Activated T-cell treated with anti-CD3 and anti-CD28 coated beads, Interleukin-2, amount 50 U/mL, for 4 hours (primary cell): ENCODE measurements at regions not wholly inside any gene's neighbourhood (a gene's known extent, or its start where the extent isn't known, plus 50 kb on each side); places are given as distances from the start of the nearest gene placed in this dataset.
A peak's percentile ranks its signal among the peaks of the same experiment; 100 is the strongest.

Experiments
- ATAC-seq, 2 donors: fragments of 200-7000 bp; cut with Tn5 transposase; one replicate each; pipeline ENCODE4 v1.10.0; 2021
- DNase-seq: peaks from one replicate; pipeline ENCODE4 v3.0.0-alpha.2; 2020
- H3K27me3 Mint-ChIP-seq: one replicate; pipeline ENCODE4 v1.8.0; 2021; ENCODE audit warnings: low read depth, mixed read lengths
- H3K36me3 Mint-ChIP-seq: one replicate; pipeline ENCODE4 v1.8.0; 2022; ENCODE audit warnings: mixed read lengths; ENCODE audit not compliant: insufficient read depth
- H3K4me1 Mint-ChIP-seq: one replicate; pipeline ENCODE4 v1.8.0; 2021; ENCODE audit warnings: low read depth, mixed read lengths
- H3K4me3 Mint-ChIP-seq: one replicate; pipeline ENCODE4 v1.8.0; 2021; ENCODE audit warnings: mild to moderate bottlenecking, moderate library complexity, mixed read lengths
- H3K9me3 Mint-ChIP-seq: one replicate; pipeline ENCODE4 v1.8.0; 2021; ENCODE audit warnings: mixed read lengths

DNA sequence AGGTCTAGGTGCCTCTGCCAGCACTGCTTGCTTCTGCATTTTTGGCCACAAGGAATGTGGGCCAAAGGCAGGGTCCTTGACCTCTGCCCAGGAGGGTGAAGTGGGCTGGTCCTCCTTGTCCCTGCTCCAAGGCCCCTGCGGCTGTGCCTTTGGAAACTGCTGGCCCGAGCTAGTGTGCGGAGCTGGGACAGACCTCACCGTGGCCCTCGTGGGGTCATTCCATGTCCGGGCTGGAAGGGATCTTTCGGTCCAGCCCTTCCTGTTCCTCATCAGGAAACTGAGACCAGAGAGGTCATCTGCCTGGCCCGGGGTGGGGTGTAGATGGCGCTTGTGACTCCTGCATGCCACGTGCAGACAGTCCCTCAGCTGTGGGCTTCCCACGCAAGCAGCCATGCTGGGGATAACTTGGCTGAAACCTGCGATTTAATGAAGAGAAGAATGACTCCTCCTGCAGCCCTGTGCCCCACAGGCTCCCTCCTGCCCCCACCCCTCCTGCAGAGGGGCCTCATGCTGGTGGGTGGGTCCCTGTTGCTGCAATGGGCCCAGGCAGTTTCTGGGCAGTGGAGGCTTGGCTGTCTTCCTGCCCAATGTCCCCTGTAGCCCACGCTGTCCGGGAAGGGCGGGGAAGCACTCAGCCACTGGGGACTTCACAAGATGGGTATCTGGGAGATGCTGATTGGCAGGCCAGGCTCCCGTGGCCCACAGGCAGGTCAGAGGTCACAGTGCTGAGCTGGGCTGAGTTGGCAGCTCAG, 245.2 kb downstream of the SEC14L1 start:
- H3K4me1 Mint-ChIP-seq = peaks cover 84% of the 10 kb centered on the region
- no peaks in the 10 kb centered on the region for H3K36me3 Mint-ChIP-seq
- H3K27me3 Mint-ChIP-seq = no peaks in the 10 kb centered on the region
- DNase-seq (no peak), ATAC-seq (no peak)
- H3K9me3 Mint-ChIP-seq = no peaks in the 10 kb centered on the region
- H3K4me3 Mint-ChIP-seq = no peak overlapping the region

DNA sequence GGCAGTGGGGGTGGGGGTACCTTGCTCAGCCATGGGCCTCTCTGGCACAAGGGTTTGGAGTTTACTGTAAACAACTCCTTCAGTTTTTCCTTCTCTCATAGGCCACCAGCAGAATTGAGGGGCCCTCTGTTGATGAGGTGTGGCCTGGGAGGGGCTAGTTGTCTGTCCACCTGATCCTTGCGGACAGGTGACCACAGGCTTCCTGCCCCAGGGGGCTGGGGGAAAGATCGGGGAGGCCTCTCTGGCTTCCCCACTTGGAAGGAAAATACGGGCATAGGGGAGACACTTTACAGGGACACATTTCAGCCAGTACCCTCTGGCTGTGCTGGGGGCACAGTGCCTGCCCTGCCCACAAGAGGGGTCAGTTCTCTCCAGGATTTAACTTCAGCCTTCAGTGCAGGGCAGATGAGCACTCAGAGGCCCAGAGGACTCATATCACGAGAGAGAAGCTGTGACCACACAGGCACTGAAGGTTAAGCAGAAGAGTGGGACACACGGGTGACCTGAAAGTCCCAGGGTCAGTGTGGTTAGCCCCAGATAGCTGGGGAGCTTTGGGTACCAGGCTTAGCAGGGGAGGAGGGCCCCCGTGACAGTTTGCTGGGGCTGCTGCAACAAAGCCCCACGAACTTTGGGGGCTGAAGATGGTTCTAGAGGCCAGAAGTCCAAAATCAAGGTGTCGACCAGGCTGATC, 245.9 kb downstream of the SEC14L1 start:
- ATAC-seq = no peak
- Mint-ChIP-seq H3K36me3 (no peaks in the 10 kb centered on the region), H3K4me1 (peaks cover 84% of the 10 kb centered on the region), H3K9me3 (no peaks in the 10 kb centered on the region), H3K27me3 (no peaks in the 10 kb centered on the region), H3K4me3 (no peak overlapping the region)
- DNase-seq = no peak

DNA sequence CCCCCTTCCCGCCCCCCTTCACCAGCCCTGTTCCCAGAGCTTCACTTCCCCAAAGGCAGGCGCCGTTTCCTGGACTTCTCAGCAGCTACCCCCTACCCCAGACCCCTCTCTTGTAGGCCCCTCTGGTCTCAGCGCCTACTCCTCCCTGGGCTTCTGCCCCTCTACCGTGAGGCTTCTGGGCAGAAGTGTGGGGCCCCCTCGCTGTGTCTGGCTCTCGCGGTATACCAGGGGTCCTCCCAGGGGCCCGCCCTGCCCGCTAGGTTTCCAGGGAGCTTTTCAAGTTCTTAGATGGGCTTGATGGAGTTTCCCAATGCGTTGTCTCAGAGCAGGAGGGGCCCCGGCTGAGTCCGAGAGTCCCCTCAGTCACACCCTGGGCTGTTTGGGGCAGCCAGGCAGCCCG, 247.1 kb downstream of the SEC14L1 start:
- no peak overlapping the region for H3K4me3 Mint-ChIP-seq
- no peak for ATAC-seq
- no peaks in the 10 kb centered on the region for H3K36me3 Mint-ChIP-seq

DNA sequence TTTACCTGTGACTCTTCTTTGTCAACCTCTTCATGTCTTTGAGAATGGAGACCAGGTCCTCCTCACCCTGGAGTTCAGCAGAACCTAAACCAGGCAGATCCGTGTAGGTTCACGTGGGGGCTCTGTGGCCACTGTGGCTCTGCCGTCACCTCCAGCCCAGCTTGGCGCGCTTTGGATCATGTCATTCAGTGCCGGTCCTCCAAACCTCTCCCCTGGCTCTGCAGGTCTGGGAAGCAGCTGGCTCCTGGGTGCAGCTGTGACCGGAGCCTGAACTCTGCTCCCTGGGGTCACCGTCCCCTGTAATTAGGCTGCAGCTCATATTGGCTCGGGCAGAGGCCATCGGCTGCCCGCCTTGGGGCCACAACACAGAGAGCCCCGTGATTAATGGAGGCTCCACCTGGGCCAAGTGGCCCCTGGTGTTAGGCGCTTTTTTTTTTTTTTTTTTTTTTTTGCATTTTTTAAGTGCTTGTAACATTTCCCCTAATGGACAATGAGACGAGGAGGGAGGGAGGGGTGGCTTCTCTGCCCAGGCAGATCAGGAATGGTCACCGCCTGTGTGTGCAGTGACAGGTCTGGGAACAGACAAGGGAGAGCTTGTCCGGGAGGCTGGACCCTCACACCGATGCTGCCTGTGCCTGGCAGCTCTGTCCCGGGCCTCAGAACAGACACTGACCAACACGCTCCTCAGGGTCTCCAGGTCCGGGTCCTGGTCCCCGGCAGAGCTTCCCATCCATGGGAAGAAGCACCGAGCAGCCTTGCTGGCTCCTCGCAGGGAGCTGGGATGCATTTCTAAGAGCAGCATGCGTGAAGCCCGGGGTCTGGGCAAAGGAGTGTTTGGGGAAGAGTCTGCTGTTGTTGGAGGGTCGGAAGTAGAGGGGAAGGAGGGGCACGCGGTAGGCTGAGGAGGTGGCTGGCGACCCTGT, 247.9 kb downstream of the SEC14L1 start:
- H3K9me3 Mint-ChIP-seq = no peaks in the 10 kb centered on the region
- no peaks in the 10 kb centered on the region for H3K27me3 Mint-ChIP-seq
- H3K4me3 Mint-ChIP-seq = peak overlapping the region; percentile 81
- DNase-seq (no peak), ATAC-seq (no peak)
- H3K36me3 Mint-ChIP-seq = no peaks in the 10 kb centered on the region
- H3K4me1 Mint-ChIP-seq = peaks cover 81% of the 10 kb centered on the region

More for the DNA sequence above, 247.1 kb downstream of the SEC14L1 start:
- H3K27me3 Mint-ChIP-seq = no peaks in the 10 kb centered on the region
- H3K9me3 Mint-ChIP-seq = no peaks in the 10 kb centered on the region
- H3K4me1 Mint-ChIP-seq = peaks cover 84% of the 10 kb centered on the region
- no peak for DNase-seq

DNA sequence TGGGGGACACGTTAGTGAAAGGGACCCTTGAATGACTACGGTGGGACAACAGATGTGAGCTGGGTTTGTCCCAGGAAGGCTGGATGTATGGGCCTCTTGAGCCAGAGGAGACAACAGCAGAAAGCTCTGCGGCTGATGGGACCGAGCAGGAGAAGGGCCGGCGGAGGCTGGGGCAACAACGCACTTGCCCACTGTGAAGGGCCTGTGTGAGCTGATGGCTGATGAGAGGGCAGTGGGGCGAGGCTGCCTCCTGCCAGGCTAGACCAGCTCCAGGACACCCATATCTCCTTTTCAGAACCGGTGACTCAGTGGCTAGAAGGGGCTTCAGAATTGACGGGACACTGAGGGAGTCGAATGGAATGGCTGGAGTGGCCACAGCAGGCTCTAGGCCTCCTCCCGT, 250.1 kb downstream of the SEC14L1 start:
- Mint-ChIP-seq H3K36me3 (peaks cover 4% of the 10 kb centered on the region), H3K4me3 (peak overlapping the region; percentile 57), H3K27me3 (no peaks in the 10 kb centered on the region), H3K4me1 (peaks cover 81% of the 10 kb centered on the region), H3K9me3 (no peaks in the 10 kb centered on the region)
- no peak for ATAC-seq
- DNase-seq = no peak

DNA sequence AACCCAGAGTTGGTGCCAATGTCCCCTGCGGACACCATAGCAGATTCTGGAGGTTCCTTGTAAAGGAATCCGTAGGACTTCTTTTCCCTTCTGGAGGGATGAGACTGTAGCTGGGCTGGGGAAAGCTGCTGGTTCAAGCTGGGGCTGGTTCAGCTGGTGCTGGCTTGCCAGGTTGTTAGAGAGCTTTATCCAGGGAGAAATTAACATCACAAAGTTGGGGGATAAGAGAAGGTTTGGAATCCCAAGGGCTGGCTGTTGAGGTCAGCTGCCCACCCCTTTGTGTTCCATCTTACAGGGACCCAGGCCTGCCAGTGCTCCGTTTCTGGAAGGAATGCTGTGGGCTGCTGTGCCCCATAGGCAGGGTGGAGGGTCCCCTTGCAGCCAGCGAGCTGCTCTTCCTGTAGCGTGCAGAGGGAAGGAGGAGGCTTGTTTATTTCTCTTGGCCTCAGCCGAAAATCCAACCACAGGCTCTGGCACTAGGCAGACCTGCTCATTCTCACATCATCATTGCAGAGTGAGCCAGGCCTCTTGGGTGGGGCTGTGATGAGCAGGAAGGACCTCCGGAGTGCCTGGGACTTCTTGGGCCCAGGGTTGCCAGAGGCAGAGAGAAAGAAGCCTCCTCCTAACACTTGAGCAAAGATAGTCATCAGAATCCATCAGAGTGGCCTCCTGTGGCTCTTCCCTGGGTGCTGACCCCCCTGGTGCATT, 251.1 kb downstream of the SEC14L1 start:
- no peaks in the 10 kb centered on the region for H3K27me3 Mint-ChIP-seq
- peaks cover 77% of the 10 kb centered on the region for H3K4me1 Mint-ChIP-seq
- ATAC-seq (peak; percentile 50 to 59), DNase-seq (no peak)
- H3K36me3 Mint-ChIP-seq = peaks cover 4% of the 10 kb centered on the region
- no peaks in the 10 kb centered on the region for H3K9me3 Mint-ChIP-seq
- H3K4me3 Mint-ChIP-seq = peak overlapping the region; percentile 57

DNA sequence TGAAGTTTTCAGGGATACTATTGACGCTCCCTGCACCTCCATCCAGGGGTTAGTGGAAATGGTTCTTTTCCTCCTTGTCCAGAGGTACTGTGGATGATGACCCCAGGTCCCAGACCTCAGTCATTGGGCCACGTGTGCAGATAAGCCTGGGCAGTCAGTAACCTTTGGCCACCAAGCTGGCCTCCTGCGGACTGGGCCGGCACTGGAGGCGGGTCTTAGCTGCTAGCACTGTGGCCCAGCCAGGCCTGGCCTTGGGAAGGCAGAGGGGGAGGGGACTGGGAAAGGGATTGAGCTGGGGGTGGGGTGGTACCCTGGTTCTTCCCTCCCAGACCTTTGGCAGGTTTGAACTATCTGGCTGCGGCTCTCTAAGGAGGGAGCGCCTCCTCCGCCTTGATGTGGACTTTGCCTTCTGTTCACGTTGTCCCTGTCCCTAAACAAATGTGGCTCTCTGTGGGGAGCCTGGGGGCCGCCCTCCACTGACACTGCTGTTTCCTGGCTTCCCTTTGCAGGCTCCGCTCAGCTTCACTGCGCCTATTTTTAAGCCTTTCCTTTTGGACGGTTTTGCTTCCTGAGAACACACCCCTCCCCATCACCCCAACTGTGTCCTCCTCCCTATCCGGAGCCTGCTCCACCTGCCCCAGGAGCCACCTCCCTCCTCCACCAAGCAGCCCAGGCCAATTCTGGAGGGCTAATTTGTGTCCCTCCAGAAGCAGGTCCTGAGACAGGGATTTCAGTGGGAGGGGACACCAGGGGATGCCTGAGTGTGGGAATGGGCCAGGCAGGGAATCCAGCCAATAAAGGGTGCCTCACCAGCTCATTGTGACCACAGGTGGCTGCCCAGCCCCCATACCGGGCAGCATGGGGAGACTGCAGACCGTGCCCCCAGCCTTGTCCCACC, 251.9 kb downstream of the SEC14L1 start:
- DNase-seq = no peak
- H3K9me3 Mint-ChIP-seq = no peaks in the 10 kb centered on the region
- peaks cover 5% of the 10 kb centered on the region for H3K36me3 Mint-ChIP-seq
- H3K4me1 Mint-ChIP-seq = peaks cover 77% of the 10 kb centered on the region
- ATAC-seq = no peak
- no peaks in the 10 kb centered on the region for H3K27me3 Mint-ChIP-seq
- H3K4me3 Mint-ChIP-seq = no peak overlapping the region

DNA sequence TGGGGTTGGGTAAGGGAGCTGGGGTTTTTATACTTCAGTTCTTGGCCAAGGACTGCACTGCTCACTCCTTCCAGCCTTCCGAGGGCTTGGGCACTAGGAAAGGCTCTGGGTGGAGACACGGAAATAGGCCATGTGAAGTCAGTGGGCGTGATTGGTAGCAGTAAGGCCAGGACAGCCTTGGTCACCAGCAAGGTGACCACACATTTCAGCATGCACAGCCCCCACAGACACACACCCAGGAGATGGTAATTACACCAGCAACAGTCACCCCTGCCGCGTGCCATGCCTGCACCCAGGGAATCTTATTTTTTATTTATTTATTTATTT, 252.5 kb downstream of the SEC14L1 start:
- ATAC-seq (no peak), DNase-seq (no peak)
- H3K9me3 Mint-ChIP-seq = no peaks in the 10 kb centered on the region
- peaks cover 5% of the 10 kb centered on the region for H3K36me3 Mint-ChIP-seq
- peaks cover 80% of the 10 kb centered on the region for H3K4me1 Mint-ChIP-seq
- H3K27me3 Mint-ChIP-seq = no peaks in the 10 kb centered on the region
- no peak overlapping the region for H3K4me3 Mint-ChIP-seq

DNA sequence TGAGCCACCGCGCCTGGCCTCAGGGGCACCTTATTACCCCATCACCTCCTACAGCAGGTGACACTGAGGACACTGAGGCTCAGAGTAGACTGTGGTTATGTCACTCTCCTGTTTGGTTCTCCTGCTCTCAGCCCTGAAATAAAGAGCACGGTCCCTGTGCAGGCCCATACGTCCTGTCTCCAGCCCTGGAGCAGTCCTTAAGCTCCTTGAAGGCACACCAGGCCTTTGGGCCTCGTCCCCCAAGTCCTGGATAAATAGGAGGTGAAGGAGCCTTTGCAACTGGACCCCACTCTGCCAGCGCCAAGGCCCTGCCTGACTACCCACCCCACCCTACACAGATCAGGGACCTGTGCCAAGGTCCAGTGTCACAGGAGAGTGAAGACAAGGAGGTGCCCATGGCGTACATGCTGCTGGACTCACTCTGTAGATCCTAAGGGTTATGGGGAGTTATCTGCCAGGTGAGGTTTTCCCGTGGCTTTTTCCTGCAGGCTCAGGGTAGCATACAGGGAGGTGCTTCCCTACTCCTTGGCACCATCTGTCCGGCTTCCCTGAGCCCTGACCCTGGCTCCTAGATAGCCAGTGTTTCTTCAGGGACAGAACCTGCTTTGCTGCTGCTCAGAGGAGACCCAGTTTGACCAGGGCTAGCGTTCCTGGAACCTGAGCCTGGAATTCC, 253.2 kb downstream of the SEC14L1 start:
- Mint-ChIP-seq H3K4me1 (peaks cover 80% of the 10 kb centered on the region), H3K9me3 (no peaks in the 10 kb centered on the region), H3K36me3 (peaks cover 5% of the 10 kb centered on the region), H3K27me3 (no peaks in the 10 kb centered on the region), H3K4me3 (no peak overlapping the region)
- ATAC-seq (no peak), DNase-seq (no peak)

DNA sequence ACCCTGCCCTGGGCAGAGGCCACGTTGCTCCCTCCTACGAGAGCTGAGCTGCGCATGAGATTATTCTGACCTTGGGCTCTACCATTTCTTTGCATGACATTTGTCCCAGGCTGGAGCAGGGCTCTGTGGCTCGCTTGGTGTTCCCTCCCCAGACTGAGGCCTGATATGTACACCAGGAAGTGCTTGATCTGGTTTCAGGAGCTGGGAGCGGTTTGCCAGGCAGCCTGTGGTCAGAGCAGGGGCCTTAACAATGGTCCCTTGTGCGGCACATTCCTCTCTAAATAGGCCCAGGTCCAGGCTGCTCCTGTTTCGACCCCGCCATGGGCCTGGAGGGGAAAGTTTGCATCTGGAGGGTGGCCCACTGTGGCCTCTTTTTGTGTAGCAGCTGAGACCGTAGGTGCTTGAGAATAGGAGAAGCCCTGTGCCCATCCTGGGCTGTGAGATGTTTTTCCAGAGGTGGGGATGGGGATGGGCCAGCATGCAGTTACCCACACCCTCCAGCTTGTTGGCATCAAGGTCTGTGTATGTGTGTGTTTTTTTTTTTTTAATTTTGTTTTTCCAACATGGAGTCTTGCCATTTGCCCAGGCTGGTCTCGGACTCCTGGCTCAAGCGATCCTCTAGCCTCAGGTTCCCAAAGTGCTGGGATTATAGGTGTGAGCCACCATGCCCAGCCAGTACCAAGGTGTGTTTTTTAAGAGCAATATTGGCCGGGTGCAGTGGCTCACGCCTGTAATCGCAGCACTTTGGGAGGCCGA, 253.9 kb downstream of the SEC14L1 start:
- Mint-ChIP-seq H3K9me3 (no peaks in the 10 kb centered on the region), H3K36me3 (peaks cover 5% of the 10 kb centered on the region)

DNA sequence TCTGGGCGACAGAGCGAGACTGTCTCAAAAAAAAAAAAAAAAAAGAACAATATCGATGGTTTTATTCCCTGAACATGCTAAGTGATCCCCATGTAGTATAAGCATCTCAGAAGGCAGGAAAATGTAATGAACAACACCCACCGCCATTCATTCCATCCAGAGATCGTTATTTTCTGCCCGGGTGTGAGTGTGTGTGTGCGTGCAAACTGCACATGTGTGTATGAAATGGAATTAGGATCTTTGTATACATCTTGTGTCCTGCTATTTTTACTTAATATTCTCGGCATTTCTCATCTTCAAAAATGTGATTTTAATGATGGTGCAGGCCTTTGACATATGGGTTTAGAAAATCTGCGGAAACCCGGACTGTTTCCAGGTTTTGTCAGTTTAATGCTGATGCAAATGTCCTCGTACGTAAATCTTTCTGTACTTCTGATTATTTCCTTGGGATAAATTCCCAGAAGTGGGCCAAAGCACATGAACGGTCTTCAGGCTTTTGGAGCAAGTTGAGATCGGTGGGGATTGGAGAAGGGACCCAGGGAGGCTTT, 254.8 kb downstream of the SEC14L1 start:
- Mint-ChIP-seq H3K4me1 (peaks cover 84% of the 10 kb centered on the region), H3K27me3 (no peaks in the 10 kb centered on the region), H3K36me3 (peaks cover 5% of the 10 kb centered on the region), H3K9me3 (no peaks in the 10 kb centered on the region), H3K4me3 (no peak overlapping the region)
- no peak for ATAC-seq
- no peak for DNase-seq

More for the DNA sequence above, 253.9 kb downstream of the SEC14L1 start:
- Mint-ChIP-seq H3K4me1 (peaks cover 80% of the 10 kb centered on the region), H3K27me3 (no peaks in the 10 kb centered on the region), H3K4me3 (no peak overlapping the region)
- ATAC-seq (no peak), DNase-seq (no peak)

DNA sequence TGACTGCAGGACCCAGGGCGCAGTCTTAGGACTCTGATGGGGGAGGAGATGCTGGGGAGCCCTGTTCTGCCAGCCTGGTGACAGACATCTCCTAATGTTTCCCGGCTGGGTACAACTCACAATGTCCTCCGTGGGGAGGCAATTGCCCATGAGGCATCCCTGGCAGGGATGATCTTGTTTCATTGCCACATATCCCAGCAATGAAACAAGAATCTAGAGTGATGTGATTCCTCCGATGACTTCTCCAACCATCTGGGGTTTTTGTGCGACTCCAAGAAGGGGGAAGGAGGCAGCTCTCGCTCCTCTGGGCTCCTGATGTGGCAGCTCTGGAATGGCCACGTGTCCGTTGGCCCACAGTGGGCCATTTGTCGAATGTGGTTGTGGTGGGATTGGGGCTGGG, 255.8 kb downstream of the SEC14L1 start:
- Mint-ChIP-seq H3K4me3 (no peak overlapping the region), H3K27me3 (no peaks in the 10 kb centered on the region), H3K36me3 (peaks cover 5% of the 10 kb centered on the region), H3K9me3 (no peaks in the 10 kb centered on the region), H3K4me1 (peaks cover 82% of the 10 kb centered on the region)
- ATAC-seq (no peak), DNase-seq (no peak)
